D721Med (cell line): ENCODE measurements at regions not wholly inside any gene's neighbourhood (a gene's known extent, or its start where the extent isn't known, plus 50 kb on each side); places are given as distances from the start of the nearest gene placed in this dataset.

Source experiments
- DNase-seq: peaks from one replicate; pipeline ENCODE4 v3.0.0; 2011; ENCODE audit warnings: low spot score; ENCODE audit not compliant: insufficient read length
- FAIRE-seq: peaks from 2 replicates; lab custom pipeline; 2011; peaks lifted over from hg19 to GRCh38; lab: Jason Lieb, UNC
- TF ChIP-seq, protein P1 (sequence below): IDR thresholded peaks from 2 replicates; pipeline ENCODE4 v1.5.1; 2012; ENCODE audit warnings: mild to moderate bottlenecking, control low read depth; ENCODE audit not compliant: insufficient read depth; ENCODE audit errors: missing control alignments

DNA sequence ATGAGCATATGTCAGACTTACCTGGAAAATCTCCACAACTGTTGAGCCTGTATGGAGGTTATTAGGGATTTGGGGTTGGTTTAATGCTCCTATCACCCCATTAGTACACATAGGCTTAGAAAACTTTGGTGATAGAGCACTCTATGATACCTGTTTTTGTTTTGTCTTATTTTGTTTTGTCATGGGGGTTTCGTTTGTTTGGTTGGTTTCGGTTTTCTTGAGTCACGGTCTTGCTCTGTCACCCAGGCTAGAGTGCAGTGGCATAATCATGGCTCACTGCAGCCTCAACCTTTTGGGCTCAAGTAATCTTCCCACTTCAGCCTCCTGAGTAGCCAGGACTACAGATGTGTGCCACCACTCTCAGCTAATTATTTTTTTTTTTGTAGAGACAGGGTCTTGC lies 70.0 kb downstream of the MZT1 start:
- no peak for DNase-seq
- TF ChIP-seq, protein P1, sequence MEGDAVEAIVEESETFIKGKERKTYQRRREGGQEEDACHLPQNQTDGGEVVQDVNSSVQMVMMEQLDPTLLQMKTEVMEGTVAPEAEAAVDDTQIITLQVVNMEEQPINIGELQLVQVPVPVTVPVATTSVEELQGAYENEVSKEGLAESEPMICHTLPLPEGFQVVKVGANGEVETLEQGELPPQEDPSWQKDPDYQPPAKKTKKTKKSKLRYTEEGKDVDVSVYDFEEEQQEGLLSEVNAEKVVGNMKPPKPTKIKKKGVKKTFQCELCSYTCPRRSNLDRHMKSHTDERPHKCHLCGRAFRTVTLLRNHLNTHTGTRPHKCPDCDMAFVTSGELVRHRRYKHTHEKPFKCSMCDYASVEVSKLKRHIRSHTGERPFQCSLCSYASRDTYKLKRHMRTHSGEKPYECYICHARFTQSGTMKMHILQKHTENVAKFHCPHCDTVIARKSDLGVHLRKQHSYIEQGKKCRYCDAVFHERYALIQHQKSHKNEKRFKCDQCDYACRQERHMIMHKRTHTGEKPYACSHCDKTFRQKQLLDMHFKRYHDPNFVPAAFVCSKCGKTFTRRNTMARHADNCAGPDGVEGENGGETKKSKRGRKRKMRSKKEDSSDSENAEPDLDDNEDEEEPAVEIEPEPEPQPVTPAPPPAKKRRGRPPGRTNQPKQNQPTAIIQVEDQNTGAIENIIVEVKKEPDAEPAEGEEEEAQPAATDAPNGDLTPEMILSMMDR, result no peak
- FAIRE-seq, result no peak

DNA sequence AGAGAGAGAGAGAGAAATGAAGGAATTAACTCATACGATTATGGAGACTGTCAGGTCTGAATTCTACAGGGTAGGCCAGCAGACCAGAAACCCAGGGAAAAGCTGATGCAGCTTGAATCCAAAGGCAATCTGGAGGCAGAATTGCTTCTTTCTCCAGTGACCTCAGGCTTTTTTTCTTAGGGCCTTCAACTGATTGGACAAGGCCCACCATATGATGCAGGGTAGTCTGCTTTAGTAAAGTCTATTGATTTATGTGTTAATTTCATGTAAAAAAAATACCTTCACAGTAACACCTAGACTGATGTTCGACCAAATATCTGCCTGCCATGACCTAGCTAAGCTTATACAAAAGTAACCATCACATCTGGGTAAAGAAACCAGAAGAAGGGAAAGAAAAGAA lies 71.1 kb downstream of the MZT1 start:
- no peak for DNase-seq
- TF ChIP-seq, protein P1, result no peak
- no peak for FAIRE-seq

DNA sequence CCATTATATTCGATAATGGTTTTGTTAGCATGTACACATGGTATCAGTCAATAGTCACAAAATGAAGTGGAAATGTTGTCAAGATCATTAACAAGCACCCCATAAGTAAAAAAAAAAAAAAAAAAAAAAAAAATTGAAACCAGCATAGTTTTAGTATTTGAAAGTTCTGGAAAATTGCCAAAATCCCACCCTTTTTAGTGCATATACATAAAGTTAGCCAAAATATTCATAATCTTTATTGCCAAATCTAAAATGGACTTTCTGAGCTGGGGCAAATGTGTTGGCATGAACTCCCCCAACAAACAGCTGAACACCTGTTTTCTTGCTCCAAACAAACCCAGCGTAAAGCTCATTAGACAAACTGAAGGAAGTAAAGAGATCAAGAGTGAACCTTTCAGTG lies 73.9 kb downstream of the MZT1 start:
- FAIRE-seq (no peak), DNase-seq (no peak)
- TF ChIP-seq, protein P1, result no peak

DNA sequence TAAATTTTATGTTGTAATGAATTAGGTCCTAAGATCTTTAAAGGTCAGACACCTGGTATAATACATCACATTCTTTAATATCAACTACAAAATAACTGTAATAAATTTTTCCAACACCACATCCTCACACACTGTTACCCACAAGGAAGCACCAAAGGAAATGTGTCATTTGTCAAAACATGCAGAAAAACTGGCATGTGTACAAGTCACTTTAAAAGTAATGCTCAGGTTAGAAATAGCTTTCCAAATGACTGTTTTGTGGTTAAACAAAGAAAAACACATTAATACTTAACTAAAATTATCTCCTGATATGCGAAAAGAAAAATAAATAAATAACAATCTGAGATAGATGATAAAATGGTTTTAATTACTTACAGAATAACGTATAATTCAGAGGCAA lies 74.7 kb downstream of the MZT1 start:
- TF ChIP-seq, protein P1, result no peak
- DNase-seq, result no peak
- no peak for FAIRE-seq

DNA sequence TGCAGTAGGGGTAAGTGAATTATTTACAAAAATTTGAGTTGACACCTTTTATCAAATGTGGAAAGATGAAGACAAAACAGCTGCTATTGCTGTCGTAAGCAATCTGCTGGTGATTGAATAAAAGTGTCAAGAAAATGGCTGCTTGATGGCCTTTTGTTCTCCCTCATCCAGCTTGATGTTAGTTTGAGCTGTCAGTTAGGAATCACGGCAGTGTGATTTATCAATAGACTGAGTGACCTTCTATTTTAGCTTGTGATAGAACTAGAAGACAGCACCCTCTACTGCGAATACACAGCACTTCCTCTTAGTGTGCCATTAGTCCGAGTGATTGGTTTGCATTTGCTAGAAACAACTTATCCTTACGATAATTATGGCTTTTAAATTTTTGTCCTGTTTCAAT lies 76.3 kb downstream of the MZT1 start:
- DNase-seq, result no peak
- peak; percentile 82 for FAIRE-seq
- TF ChIP-seq, protein P1, result peak; percentile 25

DNA sequence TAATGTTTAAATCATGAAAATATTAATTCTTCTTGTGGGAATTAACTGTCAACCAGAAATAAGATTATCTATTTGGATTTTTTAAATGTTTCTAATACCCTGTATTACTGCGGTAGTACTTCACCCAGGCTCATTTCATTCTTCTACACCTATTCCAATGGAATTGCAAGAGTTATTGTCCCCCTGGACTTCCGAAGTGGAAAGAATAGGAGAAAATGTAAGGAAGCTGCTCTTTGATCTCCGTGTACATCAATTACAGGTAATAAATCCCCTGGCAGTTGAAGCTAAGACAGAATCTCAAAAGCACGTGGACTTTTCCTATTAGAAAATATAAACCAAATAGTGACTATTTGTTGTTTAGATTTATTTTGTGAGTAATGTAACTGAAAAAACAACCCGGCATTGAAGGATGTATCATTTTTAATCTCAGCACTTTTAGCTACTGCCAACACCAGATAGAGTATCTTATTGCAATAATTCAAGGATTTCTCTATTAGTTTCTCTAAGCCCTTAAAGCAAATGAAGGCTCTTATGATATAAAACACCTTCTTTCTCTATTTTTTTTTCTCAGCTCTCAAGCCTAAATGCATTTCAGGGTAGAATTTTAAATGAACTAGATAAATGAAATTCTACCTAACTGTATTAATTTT lies 77.3 kb downstream of the MZT1 start:
- FAIRE-seq (no peak), DNase-seq (no peak)
- TF ChIP-seq, protein P1, result no peak

DNA sequence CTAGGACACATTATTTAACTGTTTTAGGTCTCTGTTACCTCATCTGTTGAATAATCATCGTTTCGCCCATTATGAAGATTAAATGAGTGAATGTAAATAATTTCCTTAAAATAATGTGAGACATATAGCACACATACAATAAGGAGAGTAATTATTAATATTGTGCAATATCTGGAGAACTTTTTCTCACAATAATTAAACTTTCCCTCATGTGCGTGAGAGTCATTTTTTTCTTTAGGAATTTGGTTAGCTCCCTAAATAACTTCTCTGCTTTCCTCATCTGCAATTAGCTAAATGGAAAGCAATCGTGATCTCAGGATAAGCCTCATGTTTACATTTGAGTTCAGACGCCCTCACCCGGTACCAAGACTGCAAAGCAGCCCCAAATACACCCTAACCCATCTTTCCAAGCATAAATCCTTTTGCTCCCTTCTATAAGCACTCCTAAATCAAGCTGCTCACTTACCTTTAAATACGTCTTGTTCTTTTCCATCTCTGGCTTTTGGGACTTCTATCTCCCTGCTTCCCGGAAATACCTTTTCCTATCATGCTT lies 78.8 kb downstream of the MZT1 start:
- peak; percentile 92 for FAIRE-seq
- TF ChIP-seq, protein P1, result peak; percentile 54
- DNase-seq, result no peak
